GM12878 (cell line): ENCODE measurements at regions not wholly inside any gene's neighbourhood (a gene's known extent, or its start where the extent isn't known, plus 50 kb on each side); places are given as distances from the start of the nearest gene placed in this dataset.

Experiments used
- FOXK2 ChIP-seq: fragments of 450-650 bp; IDR thresholded peaks from 2 replicates; pipeline ENCODE4 v1.6.1; 2017; ENCODE audit warnings: mild to moderate bottlenecking, moderate library complexity
- HDAC2 ChIP-seq: fragments of 200-600 bp; sonication (generic); IDR thresholded peaks from 2 replicates; pipeline ENCODE4 v1.6.1; 2017
- SREBF1 ChIP-seq: IDR thresholded peaks from 2 replicates; pipeline ENCODE4 v1.6.1; 2012; ENCODE audit warnings: mild to moderate bottlenecking, low read length
- SUZ12 ChIP-seq: fragments of 200-600 bp; sonication (generic); IDR thresholded peaks from one replicate; pipeline ENCODE4 v1.6.1; 2018; ENCODE audit warnings: antibody characterized with exemption, mild to moderate bottlenecking; ENCODE audit not compliant: unreplicated experiment
- TCF7 ChIP-seq: IDR thresholded peaks from 2 replicates; pipeline ENCODE4 v1.6.1; 2014; ENCODE audit warnings: antibody characterized with exemption, borderline replicate concordance
- ZNF217 ChIP-seq: fragments of 450-650 bp; IDR thresholded peaks from 2 replicates; pipeline ENCODE4 v1.6.1; 2017; ENCODE audit warnings: antibody characterized with exemption, mild to moderate bottlenecking
- TF ChIP-seq, protein P1 (sequence below): fragments of 150-350 bp; IDR thresholded peaks from 2 replicates; pipeline ENCODE4 v1.6.1; 2016; ENCODE audit warnings: low read depth, low read length
- TF ChIP-seq, protein P2 (sequence below): fragments of 450-650 bp; IDR thresholded peaks from 2 replicates; pipeline ENCODE4 v1.6.1; 2016; ENCODE audit warnings: mild to moderate bottlenecking
- TF ChIP-seq, protein P3 (sequence below): IDR thresholded peaks from 2 replicates; pipeline ENCODE4 v1.6.1; 2012; ENCODE audit warnings: low read depth, low read length, improper control_type of control experiment

DNA sequence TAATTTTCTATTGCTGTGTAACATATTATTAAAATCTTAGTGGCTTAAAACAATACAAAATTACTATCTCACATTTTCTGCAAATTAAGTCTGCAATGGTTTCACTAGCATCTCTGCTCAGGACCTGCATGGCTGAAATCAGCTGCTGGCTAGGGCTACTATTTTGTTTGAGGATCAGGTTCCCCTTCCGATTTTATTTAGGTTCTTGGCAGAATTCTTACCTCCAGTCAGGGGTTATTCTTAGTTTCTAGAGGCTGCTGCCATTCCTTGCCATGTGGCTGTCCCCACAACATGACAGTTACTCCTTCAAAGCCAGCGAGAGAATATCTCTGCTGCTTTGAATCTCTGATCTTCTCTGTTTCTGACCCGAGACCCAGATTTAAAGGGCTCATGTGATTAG, 424.5 kb upstream of the ANO5 start (continued):
- TF ChIP-seq, protein P1, sequence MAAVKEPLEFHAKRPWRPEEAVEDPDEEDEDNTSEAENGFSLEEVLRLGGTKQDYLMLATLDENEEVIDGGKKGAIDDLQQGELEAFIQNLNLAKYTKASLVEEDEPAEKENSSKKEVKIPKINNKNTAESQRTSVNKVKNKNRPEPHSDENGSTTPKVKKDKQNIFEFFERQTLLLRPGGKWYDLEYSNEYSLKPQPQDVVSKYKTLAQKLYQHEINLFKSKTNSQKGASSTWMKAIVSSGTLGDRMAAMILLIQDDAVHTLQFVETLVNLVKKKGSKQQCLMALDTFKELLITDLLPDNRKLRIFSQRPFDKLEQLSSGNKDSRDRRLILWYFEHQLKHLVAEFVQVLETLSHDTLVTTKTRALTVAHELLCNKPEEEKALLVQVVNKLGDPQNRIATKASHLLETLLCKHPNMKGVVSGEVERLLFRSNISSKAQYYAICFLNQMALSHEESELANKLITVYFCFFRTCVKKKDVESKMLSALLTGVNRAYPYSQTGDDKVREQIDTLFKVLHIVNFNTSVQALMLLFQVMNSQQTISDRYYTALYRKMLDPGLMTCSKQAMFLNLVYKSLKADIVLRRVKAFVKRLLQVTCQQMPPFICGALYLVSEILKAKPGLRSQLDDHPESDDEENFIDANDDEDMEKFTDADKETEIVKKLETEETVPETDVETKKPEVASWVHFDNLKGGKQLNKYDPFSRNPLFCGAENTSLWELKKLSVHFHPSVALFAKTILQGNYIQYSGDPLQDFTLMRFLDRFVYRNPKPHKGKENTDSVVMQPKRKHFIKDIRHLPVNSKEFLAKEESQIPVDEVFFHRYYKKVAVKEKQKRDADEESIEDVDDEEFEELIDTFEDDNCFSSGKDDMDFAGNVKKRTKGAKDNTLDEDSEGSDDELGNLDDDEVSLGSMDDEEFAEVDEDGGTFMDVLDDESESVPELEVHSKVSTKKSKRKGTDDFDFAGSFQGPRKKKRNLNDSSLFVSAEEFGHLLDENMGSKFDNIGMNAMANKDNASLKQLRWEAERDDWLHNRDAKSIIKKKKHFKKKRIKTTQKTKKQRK, result no peak
- TF ChIP-seq TCF7 (no peak), FOXK2 (no peak), SUZ12 (no peak), HDAC2 (no peak), ZNF217 (no peak), SREBF1 (no peak)
- TF ChIP-seq, protein P2, sequence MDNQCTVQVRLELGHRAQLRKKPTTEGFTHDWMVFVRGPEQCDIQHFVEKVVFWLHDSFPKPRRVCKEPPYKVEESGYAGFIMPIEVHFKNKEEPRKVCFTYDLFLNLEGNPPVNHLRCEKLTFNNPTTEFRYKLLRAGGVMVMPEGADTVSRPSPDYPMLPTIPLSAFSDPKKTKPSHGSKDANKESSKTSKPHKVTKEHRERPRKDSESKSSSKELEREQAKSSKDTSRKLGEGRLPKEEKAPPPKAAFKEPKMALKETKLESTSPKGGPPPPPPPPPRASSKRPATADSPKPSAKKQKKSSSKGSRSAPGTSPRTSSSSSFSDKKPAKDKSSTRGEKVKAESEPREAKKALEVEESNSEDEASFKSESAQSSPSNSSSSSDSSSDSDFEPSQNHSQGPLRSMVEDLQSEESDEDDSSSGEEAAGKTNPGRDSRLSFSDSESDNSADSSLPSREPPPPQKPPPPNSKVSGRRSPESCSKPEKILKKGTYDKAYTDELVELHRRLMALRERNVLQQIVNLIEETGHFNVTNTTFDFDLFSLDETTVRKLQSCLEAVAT, result no peak
- TF ChIP-seq, protein P3, sequence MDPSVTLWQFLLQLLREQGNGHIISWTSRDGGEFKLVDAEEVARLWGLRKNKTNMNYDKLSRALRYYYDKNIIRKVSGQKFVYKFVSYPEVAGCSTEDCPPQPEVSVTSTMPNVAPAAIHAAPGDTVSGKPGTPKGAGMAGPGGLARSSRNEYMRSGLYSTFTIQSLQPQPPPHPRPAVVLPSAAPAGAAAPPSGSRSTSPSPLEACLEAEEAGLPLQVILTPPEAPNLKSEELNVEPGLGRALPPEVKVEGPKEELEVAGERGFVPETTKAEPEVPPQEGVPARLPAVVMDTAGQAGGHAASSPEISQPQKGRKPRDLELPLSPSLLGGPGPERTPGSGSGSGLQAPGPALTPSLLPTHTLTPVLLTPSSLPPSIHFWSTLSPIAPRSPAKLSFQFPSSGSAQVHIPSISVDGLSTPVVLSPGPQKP, result no peak
- TF ChIP-seq, all 136 proteins: peak for 0
